ENCODE measurements at regions not wholly inside any gene's neighbourhood (a gene's known extent, or its start where the extent isn't known, plus 50 kb on each side); places are given as distances from the start of the nearest gene placed in this dataset.
"Not testable (repeated sequence)": the region's sequence is repeated elsewhere in the genome, so short reads cannot be mapped to it uniquely, and the experiment has no call there.

- no peak for DNase-seq
These were observed 55.3 kb upstream of the NRBF2 start for GRCh38 chr10:63077800-63078199.

- DNase-seq: no peak
These were observed 60.2 kb upstream of the NRBF2 start for GRCh38 chr10:63072951-63073350.

- DNase-seq: no peak
These were observed 62.0 kb upstream of the NRBF2 start for GRCh38 chr10:63071145-63071544.

GRCh38 chr10:63069318-63069717 lies 63.8 kb upstream of the NRBF2 start:
- DNase-seq: no peak

GRCh38 chr10:63068246-63068645 lies 64.9 kb upstream of the NRBF2 start:
- DNase-seq: peak; percentile 67

GRCh38 chr10:63066606-63067005 lies 66.5 kb upstream of the NRBF2 start:
- no peak for DNase-seq

GRCh38 chr10:63064706-63065105 lies 68.4 kb upstream of the NRBF2 start:
- DNase-seq: no peak

- no peak for DNase-seq
These were observed 74.9 kb upstream of the NRBF2 start for GRCh38 chr10:63058236-63058635.

GRCh38 chr10:63057509-63057908 lies 75.6 kb upstream of the NRBF2 start:
- DNase-seq: no peak

- no peak for DNase-seq
These were observed 77.4 kb upstream of the NRBF2 start for GRCh38 chr10:63055705-63056104.

- peak; percentile 9 for DNase-seq
These were observed 78.1 kb upstream of the NRBF2 start for GRCh38 chr10:63054889-63055611.

GRCh38 chr10:63052083-63052482 lies 81.0 kb upstream of the NRBF2 start:
- no peak for DNase-seq

GRCh38 chr10:63042256-63042655 lies 90.9 kb upstream of the NRBF2 start:
- no peak for DNase-seq

- DNase-seq: not testable (repeated sequence)
These were observed 99.4 kb upstream of the NRBF2 start for GRCh38 chr10:63033616-63034185.

- DNase-seq: no peak
These were observed 102.6 kb upstream of the NRBF2 start for GRCh38 chr10:63030536-63030935.

GRCh38 chr10:63027531-63027930 lies 105.6 kb upstream of the NRBF2 start:
- no peak for DNase-seq

- no peak for DNase-seq
These were observed 111.9 kb upstream of the NRBF2 start for GRCh38 chr10:63021225-63021624.

- DNase-seq: no peak
These were observed 119.4 kb upstream of the NRBF2 start for GRCh38 chr10:63013755-63014154.

- no peak for DNase-seq
These were observed 120.5 kb upstream of the NRBF2 start for GRCh38 chr10:63012623-63013022.

- DNase-seq: no peak
These were observed 122.9 kb upstream of the NRBF2 start for GRCh38 chr10:63010203-63010602.

- no peak for DNase-seq
These were observed 124.6 kb upstream of the NRBF2 start for GRCh38 chr10:63008491-63008890.

- DNase-seq: peak; percentile 61
These were observed 126.0 kb upstream of the NRBF2 start for GRCh38 chr10:63007112-63007511.

- peak; percentile 51 for DNase-seq
These were observed 127.9 kb upstream of the NRBF2 start for GRCh38 chr10:63005246-63005645.

GRCh38 chr10:63003816-63004453 lies 129.2 kb upstream of the NRBF2 start:
- no peak for DNase-seq

All from activated CD4-positive, alpha-beta T cell treated with anti-CD3 and anti-CD28 coated beads, Interleukin-2, Interleukin-6, amounts not matched to agents 100 ng/mL and 50 ng/mL, durations not matched to agents 16 hours and 8 hours (primary cell).